Ishikawa (cell line): ENCODE measurements at regions not wholly inside any gene's neighbourhood (a gene's known extent, or its start where the extent isn't known, plus 50 kb on each side); places are given as distances from the start of the nearest gene placed in this dataset.

Experiments
- CEBPB ChIP-seq: IDR thresholded peaks from 2 replicates; pipeline ENCODE4 v1.6.1; 2012
- CREB1 ChIP-seq: IDR thresholded peaks from 2 replicates; pipeline ENCODE4 v1.6.1; 2012; ENCODE audit warnings: low read depth
- EGR1 ChIP-seq: IDR thresholded peaks from 2 replicates; pipeline ENCODE4 v1.6.1; 2012
- EP300 ChIP-seq: IDR thresholded peaks from 2 replicates; pipeline ENCODE4 v1.6.1; 2012; ENCODE audit warnings: borderline replicate concordance
- FOXM1 ChIP-seq: IDR thresholded peaks from 2 replicates; pipeline ENCODE4 v1.6.1; 2012; ENCODE audit warnings: low read depth, borderline replicate concordance
- MAX ChIP-seq: IDR thresholded peaks from 2 replicates; pipeline ENCODE4 v1.6.1; 2012
- NFIC ChIP-seq: IDR thresholded peaks from 2 replicates; pipeline ENCODE4 v1.6.1; 2012
- RAD21 ChIP-seq: IDR thresholded peaks from 2 replicates; pipeline ENCODE4 v1.6.1; 2012; ENCODE audit warnings: low read depth
- REST ChIP-seq: IDR thresholded peaks from 2 replicates; pipeline ENCODE4 v1.6.1; 2012; ENCODE audit warnings: low read depth, mild to moderate bottlenecking
- TAF1 ChIP-seq: IDR thresholded peaks from 2 replicates; pipeline ENCODE4 v1.6.1; 2012; ENCODE audit warnings: low read depth, mild to moderate bottlenecking
- USF1 ChIP-seq: IDR thresholded peaks from 2 replicates; pipeline ENCODE4 v1.6.1; 2012
- YY1 ChIP-seq: IDR thresholded peaks from 2 replicates; pipeline ENCODE4 v1.6.1; 2012; ENCODE audit warnings: low read depth
- ZBTB7A ChIP-seq: IDR thresholded peaks from 2 replicates; pipeline ENCODE4 v1.6.1; 2012; ENCODE audit warnings: low read depth

GRCh38 chr4:84341559-84341958 lies 157.5 kb downstream of the NKX6-1 start:
- TF ChIP-seq FOXM1 (no peak), MAX (no peak), YY1 (no peak), RAD21 (no peak), REST (no peak), TAF1 (no peak), NFIC (no peak), USF1 (no peak), ZBTB7A (no peak), EP300 (no peak), CREB1 (no peak), EGR1 (no peak), CEBPB (no peak)
